NCI-H748 treated with DMSO at 0.1 percent for 48 hours (cell line): ENCODE measurements at regions not wholly inside any gene's neighbourhood (a gene's known extent, or its start where the extent isn't known, plus 50 kb on each side); places are given as distances from the start of the nearest gene placed in this dataset.
"Not testable (repeated sequence)": the region's sequence is repeated elsewhere in the genome, so short reads cannot be mapped to it uniquely, and the experiment has no call there.

Source experiments
- DNase-seq: peaks from one replicate; lab custom pipeline; 2025; lab: John Stamatoyannopoulos, UW

DNA sequence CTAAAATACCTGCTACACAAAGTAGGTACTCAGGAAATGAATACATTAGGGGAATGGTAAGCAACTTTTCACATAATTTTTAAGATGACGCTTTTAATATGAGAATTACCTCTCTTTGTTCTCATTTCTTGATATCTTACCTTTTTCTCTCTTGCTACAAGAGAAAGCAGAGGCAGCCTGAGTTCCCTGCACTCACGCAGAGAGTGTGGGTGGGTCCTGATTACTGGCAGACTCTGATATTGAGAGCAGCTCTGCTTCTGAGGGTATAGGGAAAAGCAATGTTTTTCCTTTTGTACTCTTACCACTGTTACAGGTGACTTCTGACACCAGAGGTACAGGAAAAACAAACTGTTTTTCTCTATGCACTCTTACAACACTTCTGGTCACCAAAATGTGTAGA lies 420.2 kb upstream of the TMTC1 start:
- DNase-seq = no peak

DNA sequence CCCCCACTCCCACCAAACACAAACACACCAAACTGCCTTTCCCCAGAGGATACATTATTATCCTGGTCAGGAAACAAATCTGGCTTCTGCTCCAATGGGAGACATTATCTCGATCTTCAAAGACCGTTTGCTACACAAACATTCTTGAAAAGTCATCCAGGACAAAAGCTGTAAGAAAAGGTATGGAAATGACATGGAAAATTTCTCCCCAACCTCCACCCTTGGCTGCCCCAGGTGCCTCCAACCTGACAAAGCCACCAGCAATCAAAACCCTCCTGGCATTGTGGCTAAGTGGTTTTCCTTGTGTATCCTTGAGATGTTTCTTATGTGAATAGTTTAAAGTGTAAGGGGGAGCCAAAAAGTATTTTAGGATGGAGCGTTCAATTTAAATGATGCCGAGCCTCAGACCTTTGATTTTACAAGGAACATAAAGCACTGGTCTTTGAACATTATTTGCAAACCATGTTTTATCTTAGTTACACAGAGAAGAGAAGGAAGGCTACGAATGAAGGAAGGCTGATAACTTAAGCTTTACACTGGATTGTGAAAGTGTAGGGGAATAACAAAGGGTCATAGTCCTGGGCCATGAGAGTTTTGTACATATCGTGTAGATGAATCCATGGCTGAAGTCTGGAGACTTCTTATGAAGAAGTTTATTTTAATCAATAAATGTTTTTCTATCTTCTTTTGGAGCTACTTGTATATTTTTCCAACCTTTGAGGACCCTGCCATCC lies 418.9 kb upstream of the TMTC1 start:
- DNase-seq = no peak

DNA sequence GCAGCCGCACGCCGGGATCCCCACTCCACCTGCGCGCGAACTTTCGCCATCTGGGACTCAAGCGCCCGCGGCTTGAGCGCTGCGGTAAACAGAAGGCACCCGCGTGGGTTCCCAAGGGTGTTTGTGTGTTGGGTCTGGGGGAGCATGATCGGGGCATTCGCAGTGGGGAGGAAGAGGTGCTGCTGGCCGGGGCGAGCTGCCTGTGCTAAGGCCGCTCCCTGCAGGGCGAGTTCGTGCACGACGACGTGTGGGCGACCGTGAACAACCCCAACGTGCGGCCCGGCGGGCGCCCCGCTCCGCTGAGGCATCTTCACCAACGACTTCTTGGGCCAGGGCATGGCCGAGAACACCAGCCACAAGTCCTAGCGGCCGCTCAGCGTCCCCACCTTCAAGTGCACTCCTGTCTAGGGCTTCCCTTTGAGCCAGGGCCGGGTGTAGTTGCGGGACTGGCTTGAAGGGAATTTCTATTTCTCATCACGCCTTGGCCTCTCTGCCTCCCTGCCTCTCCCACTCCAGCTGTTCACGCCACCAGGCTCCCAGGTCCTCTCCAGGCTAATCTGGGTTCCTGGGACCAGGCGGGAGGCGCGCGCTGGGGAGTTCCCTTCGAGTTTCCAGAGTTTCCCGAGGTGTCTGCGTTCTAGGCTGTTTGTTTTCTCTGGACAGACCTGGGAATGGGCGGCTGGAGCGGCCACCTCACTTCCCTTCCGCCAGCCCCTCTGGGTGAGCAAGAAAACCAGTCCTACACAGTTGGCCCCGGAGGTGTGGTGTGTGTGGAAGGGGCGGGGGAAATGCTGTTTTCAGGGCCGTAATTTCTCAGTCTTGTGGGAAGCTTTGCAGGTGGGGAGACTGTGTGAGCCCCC lies 417.8 kb upstream of the TMTC1 start:
- no peak for DNase-seq

DNA sequence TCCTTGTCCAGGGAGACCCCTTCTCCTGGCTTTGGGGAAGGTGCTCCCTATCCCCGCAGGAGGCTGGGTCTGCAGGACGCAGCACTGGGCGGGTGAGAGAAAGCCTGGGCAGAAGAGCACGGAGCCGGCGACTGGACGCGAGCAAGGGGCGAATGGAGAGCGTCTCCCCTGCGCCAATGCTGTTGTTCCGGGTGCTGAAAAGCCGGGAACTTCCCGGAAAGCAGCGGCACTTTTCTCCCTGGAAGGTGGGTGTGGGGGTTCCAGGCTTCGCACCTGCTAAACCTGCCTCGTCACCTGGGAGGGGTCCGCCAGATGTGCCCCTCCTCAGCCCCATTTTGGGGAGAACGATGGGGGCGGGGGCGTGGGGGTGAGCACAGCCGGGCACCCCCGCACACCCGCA lies 417.1 kb upstream of the TMTC1 start:
- no peak for DNase-seq

DNA sequence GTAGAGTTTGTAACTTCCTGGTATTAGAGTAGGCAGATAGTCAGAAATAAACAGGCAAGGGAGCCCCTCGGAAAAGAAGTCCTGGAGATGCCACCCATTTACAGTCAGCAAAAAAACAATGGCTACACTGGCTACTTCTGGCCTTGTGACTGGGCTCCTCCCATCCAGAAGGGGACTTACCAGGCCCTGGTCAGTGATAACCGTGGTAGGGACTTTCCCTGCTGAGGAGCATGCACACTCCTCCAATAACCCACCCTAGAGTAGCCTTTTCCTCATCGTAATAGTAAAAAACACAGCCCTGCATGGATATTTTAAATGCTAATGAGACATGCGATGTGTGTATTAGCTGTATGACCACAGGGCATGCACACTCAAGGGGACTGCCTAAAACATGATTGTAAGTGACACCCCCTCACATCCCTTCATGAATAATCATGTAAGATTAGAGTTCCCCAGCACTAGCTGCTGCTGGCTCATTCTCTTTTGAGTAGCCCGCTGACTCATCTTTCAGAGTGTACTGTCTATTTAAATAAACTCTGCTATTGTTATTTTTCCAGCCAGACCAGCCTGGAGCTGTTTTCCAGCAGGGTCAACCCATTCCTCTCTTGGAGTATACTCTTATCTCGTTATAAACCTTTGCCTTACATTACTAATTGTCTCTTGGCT lies 413.8 kb upstream of the TMTC1 start:
- peak; percentile 1 for DNase-seq

DNA sequence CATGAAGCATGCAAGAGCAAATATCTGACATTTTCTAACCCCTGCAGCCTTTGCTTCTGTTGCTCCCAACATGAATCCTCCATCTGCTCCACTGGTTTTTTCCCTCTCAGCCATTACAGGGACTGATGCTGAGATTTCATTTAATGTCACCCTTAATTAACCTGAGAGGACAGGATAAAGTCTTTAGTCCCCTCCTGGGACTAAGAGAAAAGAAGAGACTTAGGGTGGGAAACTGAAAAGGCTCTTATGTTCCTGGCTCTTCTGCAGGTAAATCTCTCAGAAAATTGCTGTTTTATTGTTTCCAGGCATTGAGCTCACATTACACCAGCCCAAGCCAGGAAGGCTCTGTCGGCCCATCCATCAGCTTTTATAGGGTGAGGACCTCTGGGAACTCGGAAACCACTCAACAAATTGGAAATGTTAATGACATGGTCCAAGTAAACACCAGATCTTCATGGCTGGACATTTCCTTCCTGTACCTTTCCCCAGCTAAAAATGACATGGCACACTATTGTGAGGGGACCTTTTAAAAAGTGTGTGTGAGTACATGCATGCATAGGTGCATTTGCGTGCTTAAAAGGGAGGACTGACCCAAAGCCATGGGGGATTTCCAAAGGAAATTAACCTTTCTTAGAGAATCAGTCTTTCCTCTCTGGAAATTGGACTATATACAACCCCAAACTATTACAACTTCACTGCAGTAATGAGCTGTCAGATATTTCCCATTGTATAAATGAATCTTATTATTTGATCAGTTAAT lies 408.1 kb upstream of the TMTC1 start:
- peak; percentile 56 for DNase-seq

DNA sequence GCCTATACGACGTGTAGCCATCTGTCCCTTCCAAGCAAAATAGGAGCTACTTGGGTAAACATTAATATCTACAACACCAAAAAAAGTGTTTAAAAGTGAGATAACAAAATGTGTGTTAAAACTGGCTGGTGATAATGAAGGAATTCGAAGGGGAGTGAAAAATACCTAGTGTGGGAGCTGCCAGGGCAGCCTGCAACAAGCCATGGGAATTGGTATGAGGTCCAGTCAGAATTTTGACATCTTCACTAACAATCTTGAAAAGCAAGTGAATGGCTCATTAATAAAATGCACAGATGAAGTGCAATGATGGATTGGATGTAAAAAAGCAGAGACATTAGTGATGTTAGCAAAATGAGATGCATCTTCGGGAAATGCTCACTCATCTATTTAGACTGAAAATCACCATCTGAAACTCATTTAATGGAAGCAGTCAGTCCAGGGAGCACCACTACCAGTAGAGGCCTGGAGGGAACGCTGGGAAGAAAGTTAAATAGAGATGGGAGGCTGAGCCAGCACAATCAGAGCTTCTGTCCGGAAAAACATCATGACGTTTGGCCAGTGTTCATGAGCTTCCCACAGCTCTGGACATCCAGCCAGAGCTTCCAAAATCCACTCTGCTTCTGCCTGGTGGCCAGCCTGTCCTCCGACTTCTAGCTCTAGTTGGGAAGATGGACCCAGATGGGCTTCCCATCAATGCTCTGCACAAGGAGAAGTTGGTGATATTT lies 405.0 kb upstream of the TMTC1 start:
- no peak for DNase-seq

DNA sequence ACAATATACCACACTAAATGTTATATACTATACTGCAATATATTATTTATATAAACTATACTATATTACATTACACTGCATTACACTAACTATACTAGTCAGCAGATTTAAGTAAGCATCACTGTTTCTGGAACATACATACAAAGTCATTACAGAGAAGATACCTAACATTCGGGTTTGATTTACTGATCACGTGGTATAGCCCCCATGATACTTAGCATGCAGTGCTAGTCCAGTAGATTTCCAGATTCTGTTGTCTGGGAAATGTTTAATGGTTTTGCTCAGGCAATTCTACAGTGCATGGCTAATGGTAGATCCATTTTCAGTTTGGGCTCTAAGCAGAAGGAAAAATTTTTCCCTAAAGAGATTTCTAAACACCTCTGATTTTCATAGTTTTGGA lies 403.7 kb upstream of the TMTC1 start:
- no peak for DNase-seq

DNA sequence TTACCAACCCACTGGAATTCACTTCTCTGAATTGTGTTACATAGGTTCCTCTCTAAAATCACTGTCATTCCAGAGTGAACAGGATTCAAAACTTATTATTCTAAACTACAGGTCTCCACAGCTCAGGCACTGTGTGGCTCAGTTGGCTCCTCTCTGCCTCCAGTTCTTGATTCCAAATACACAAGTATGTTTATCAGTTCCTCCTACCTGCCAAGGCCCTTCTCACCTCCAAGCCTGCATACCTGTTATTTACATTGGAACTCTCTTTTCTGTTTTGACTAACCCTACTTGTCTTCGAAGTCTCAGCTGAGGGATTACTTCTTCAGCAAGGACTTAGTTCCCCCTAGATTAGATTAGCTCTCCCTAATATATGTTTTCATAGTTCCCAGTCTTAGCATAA lies 397.6 kb upstream of the TMTC1 start:
- DNase-seq = no peak

DNA sequence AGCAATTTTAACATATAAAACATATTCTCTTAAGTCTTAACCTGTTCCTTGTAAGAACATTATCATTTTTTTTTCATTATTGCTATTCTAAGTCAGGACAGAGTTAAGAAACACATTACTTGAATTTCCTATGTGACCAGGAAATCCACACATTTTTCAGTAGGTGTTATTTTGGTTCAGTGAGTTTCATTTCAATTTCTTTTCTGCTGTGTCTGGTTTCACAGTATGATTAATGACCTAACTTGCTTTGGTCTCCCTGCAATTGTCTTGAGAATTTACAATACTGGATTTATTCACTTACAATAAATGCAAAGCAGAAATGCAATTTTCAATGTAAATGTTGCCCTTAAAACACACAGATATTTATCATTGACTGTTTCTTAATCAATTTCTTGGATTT lies 396.9 kb upstream of the TMTC1 start:
- DNase-seq = no peak

DNA sequence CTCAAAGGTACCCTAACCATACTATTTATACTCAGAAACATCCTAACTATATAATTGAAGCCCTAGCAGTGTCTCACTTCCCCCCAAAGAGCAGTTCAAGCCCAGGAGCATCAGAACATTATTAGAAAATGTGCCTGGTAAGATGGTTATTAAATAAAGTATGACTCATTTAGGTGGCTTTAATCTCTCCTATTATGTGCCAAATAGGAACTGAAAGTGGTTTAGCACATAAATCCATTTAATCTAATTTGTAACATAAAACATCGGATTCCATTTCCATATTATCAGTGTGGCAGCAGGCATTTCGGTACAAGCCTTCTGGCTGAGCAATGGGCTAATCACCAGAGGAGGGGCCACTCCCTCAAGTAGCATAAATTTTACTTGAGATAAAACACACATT lies 395.2 kb upstream of the TMTC1 start:
- DNase-seq = no peak

DNA sequence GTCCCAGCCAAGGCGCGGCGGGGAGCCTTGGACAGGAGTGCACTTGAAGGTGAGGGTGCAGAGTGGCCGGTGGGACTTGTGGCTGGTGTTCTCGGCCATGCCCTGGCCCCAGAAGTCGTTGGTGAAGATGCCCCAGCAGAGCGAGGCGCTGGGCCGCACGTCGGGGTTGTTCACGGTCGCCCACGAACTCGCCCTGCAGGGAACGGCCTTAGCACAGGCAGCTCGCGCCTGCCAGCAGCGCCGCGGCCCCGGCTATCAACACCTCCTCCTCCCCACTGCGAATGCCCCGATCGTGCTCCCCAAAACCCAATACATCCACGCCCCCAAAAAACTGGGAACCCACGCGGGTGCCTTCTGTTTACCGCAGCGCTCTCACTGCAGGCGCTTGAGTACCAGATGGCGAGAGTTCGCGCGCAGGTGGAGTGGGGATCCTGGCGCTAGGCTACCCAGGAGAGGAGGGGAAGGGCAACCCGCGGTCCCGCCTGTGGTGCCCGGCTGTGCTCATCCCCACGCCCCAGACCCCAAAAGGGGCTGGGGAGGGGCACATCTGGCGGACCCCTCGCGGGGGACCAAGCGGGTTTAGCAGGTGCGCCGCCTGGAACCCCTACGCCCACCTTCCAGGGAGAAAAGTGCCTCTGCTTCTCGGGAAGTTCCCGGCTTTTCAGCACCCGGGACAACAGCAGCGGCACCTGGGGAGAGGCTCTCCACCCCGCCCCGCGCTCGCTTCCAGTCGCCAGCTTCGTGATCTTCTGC lies 386.3 kb upstream of the TMTC1 start:
- no peak for DNase-seq

DNA sequence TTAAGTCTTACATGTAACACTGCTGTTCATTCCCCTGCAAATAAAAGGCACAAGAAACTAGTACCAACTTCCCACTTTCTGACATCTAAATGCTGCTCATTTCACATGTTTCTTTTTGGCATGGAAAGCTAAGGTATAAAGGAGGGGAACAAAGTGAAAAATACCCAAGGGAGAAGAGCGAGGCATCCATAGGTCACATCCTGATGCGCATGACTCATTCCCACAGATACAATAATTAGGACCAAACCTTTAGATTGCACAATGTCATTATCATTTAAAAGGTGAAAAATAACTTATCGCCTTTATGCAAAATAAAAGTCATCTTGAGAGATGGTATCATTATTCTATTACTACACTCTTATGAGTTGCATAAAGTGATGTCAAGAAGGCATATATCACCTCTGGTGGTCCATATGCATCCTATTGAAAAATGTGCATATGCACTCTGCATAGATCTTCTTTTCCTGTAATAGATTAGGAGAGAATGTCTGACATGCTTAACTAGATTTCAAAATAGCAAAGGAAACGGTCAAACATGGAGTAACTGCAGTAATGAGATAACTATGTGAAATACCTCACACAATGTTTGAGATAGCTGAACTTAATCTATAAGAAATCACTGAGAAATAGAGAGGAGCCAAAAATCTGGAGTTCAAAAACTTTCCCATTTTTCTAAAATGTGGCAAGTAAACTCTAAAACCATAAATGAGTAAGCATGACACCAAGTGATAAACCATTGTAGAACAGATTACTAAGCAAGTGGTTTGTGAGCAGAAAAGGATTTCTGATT lies 382.5 kb upstream of the TMTC1 start:
- no peak for DNase-seq

DNA sequence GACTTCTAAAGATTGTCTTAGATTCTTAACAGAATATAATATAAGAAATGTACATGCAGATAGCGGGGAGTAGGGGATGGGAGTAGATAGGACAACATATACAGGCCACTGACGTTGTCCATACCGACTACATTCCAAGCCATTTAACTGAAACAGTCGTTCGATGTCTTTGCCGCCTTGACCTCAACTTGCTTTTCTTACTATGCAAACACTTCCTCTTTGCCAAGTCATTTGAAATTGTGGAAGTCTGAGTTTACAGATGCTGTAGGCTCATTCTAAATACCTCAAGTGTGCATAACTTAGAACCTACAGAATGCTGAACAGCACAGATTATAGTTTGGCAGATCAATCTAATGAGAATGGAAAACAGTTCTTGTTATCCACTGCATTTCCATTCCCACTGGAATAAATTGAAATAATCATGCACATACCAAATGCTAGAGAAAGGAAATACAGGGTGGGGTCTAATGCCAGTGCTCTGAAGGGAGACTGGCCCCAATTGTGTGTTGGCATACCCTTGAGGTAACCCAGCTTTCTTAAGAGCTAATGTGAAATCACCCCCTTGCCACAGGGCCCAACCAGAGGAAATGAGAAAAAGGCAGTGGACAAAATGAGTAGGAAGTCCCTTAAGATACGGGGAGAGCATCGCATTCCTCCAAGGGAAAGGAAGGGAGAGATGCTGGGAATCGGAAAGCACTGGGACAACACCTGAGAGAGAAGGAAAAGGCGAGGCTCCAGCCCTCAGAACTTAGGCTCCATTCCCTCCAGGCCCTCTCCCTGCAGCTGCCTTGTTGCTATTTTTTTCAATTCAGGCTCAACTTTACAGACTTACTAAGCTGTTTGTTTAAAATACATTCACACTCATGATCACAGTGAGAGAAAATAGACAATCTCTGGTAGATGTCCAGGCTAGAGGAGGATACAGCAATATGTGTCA lies 380.9 kb upstream of the TMTC1 start:
- no peak for DNase-seq

DNA sequence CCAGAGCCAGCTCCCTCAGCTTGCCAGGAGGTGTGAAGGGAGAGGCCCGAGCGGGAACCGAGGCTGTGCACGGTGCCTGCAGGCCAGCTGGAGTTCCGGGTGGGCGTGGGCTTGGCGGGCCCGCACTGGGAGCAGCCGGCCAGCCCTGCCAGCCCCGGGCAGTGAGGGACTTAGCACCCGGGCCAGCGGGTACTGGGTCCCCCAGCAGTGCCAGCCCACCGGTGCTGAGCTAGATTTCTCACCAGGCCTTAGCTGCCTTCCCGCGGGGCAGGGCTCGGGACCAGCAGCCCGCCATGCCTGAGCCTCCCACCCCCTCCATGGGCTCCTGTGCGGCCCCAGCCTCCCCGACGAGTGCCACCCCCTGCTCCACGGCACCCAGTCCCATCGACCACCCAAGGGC lies 373.1 kb upstream of the TMTC1 start:
- DNase-seq = not testable (repeated sequence)

DNA sequence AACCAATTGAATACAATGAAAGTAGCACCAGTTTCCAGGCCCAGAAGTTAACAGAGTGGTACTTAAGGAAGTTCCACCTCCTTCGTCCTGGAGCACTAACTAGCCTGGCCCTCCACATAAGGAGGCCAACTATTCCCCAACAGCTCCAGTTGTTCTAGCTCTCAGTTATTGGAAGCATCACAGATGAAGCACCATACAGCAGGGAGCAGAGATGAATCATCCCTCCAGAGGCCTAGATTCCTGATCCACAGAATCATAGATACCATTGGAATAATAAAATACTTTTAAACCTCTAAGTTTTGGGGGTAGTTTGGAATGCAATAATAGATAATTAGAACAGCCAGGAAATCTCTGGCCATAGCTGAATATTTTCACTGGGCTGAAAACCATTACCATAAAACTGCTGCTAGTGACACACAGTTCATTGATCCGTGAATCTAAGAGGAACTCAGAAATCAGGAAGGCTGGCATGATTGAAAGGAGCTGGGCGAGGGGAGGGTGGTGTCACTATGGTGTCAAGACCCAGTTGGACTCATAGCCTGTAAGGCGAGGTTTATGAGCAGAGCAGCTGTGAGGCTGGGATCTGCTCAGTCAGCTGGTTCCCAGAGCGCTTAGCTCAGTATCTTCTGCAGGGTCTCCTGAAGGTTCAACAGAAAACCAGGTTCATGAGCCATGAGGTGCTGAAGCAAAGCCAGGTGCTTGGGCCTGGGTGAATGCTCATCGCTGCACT lies 371.4 kb upstream of the TMTC1 start:
- no peak for DNase-seq

DNA sequence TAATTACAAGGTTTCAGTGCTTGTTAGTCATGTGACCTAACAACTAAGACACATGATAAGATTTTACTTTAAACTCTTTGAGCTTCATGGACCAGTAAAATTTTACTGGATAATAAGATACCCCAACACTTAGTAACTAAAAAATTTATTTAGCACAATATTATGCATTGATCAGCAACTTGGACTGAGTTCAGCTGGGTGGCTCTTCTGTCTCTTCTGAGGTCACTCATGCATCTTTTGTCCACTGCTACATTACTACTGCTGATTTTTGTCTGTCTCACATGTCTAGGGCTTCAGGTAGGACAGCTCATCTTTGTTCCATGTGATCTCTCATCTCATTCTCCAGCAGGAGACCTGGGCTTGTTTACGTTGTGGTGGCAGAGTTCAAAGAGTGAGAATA lies 370.2 kb upstream of the TMTC1 start:
- no peak for DNase-seq

DNA sequence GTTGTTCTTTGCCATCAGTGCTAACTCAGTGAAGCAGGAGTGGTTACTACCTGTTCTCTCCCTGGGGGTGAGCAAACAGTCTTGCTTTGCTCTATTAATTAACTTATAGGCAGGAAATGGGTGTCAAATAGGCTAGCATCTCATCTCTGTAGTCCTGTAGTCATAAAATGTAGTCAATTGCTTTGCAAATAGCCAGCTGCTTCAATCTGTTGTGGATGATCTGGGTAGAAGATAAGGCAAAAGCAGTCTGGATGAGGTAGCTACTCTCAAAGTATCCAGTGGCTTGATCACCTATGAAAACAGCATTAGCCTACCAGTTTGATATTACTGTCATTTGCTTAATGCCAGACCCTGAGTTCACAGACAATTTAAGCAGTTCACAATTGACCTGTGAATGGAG lies 369.0 kb upstream of the TMTC1 start:
- peak; percentile 92 for DNase-seq
